H1 (cell line): ENCODE measurements at regions not wholly inside any gene's neighbourhood (a gene's known extent, or its start where the extent isn't known, plus 50 kb on each side); places are given as distances from the start of the nearest gene placed in this dataset.

Experiments
- CTCF ChIA-PET: fragments of 300-600 bp; sonication (Branson Sonifier 250); formaldehyde crosslinking; loops from one replicate; lab custom pipeline; 2021; ENCODE audit not compliant: partially characterized antibody; lab: Charles Lee
- POLR2A ChIA-PET: fragments of 300-600 bp; sonication (Branson Sonifier 250); formaldehyde crosslinking; loops from one replicate; lab custom pipeline; 2021; ENCODE audit warnings: inconsistent platforms; ENCODE audit not compliant: partially characterized antibody; lab: Charles Lee
- DNase-seq, 2 experiments: peaks; one replicate each; pipeline versions ENCODE4 v3.0.0 to v3.0.0-alpha.2; 2010 to 2022; ENCODE audit warnings: low spot score in 2 of 2, low read depth in 1 of 2, mixed read lengths in 1 of 2
- FAIRE-seq: peaks from 2 replicates; lab custom pipeline; 2011; peaks lifted over from hg19 to GRCh38; lab: Jason Lieb, UNC
- H2AFZ ChIP-seq: 2 replicates; pipeline ENCODE4 v1.8.1; 2012; ENCODE audit warnings: low read length, inconsistent platforms
- H2AK5ac ChIP-seq: 2 replicates; pipeline ENCODE4 v1.6.1; 2013; ENCODE audit warnings: low read depth, low read length
- H2BK120ac ChIP-seq: replicated peaks from 2 replicates; pipeline ENCODE3; 2013; ENCODE audit warnings: low read depth, low read length, inconsistent platforms
- H2BK12ac ChIP-seq: 2 replicates; pipeline ENCODE4 v1.6.1; 2013; ENCODE audit warnings: low read depth, low read length
- H2BK15ac ChIP-seq: 2 replicates; pipeline ENCODE4 v1.6.1; 2013; ENCODE audit warnings: low read length
- H2BK20ac ChIP-seq: 2 replicates; pipeline ENCODE4 v1.6.1; 2013; ENCODE audit warnings: low read length
- H2BK5ac ChIP-seq: 2 replicates; pipeline ENCODE4 v1.6.1; 2013; ENCODE audit warnings: low read depth, low read length
- H3K14ac ChIP-seq: 2 replicates; pipeline ENCODE4 v1.6.1; 2013; ENCODE audit warnings: inconsistent platforms; ENCODE audit not compliant: insufficient read length
- H3K18ac ChIP-seq: 2 replicates; pipeline ENCODE4 v1.6.1; 2013; ENCODE audit warnings: low read length; ENCODE audit errors: extremely low read depth
- H3K23ac ChIP-seq: 2 replicates; pipeline ENCODE4 v1.6.1; 2013; ENCODE audit warnings: inconsistent platforms; ENCODE audit not compliant: insufficient read length
- H3K23me2 ChIP-seq: 2 replicates; pipeline ENCODE4 v1.6.1; 2013; ENCODE audit warnings: low read depth, low read length
- H3K27ac ChIP-seq: 2 replicates; pipeline ENCODE4 v1.6.1; 2011; ENCODE audit warnings: low read depth, low read length, inconsistent platforms
- H3K27me3 ChIP-seq, 4 experiments: replicated peaks in 1 of 4; 1 replicate in 1 of 4; 2 replicates in 3 of 4; pipeline versions ENCODE4 v1.6.1 to v1.8.1; 2011 to 2013; ENCODE audit warnings: low read length in 3 of 4, mild to moderate bottlenecking in 3 of 4, inconsistent platforms in 2 of 4, mixed read lengths in 2 of 4, moderate library complexity in 1 of 4; ENCODE audit not compliant: control insufficient read depth in 3 of 4, insufficient read depth in 3 of 4; ENCODE audit errors: extremely low read depth in 1 of 4
- H3K36me3 ChIP-seq, 4 experiments: 2 replicates each; pipeline versions ENCODE4 v1.6.1 to v1.8.1; 2011 to 2013; ENCODE audit warnings: mild to moderate bottlenecking in 4 of 4, low read length in 3 of 4, moderate library complexity in 2 of 4, control low read depth in 1 of 4, inconsistent platforms in 1 of 4; ENCODE audit not compliant: insufficient read depth in 4 of 4, control insufficient read depth in 2 of 4
- H3K4ac ChIP-seq: replicated peaks from 2 replicates; pipeline ENCODE3; 2013; ENCODE audit warnings: low read length, low read depth, mixed read lengths, inconsistent platforms; ENCODE audit not compliant: insufficient read length
- H3K4me1 ChIP-seq, 4 experiments: replicated peaks in 1 of 4; 1 replicate in 1 of 4; 2 replicates in 3 of 4; pipeline versions ENCODE4 v1.6.1 to v1.8.1; 2011 to 2013; ENCODE audit warnings: low read length in 3 of 4, inconsistent platforms in 2 of 4, mixed read lengths in 1 of 4; ENCODE audit not compliant: insufficient read depth in 4 of 4, control insufficient read depth in 3 of 4
- H3K4me2 ChIP-seq, 2 experiments: 2 replicates each; pipeline versions ENCODE4 v1.6.1 to v1.8.1; 2011 to 2013; ENCODE audit warnings: low read depth in 2 of 2, low read length in 2 of 2, control low read depth in 1 of 2, inconsistent platforms in 1 of 2, mild to moderate bottlenecking in 1 of 2; ENCODE audit not compliant: insufficient read depth in 1 of 2
- H3K4me3 ChIP-seq, 4 experiments: fragments of 200-600, 300-600 bp in 1 of 4; sonication (generic), shearing (Covaris generic), sonication (Bioruptor Twin) in 1 of 4; 2 replicates each; pipeline versions ENCODE4 v1.5.1 to v1.8.1; 2011 to 2016; ENCODE audit warnings: low read length in 4 of 4, low read depth in 3 of 4, control low read depth in 2 of 4, inconsistent platforms in 2 of 4, mild to moderate bottlenecking in 2 of 4, mixed read lengths in 1 of 4, moderate library complexity in 1 of 4; ENCODE audit not compliant: insufficient read depth in 2 of 4; ENCODE audit errors: extremely low read depth in 1 of 4
- H3K56ac ChIP-seq: replicated peaks from 2 replicates; pipeline ENCODE3; 2013; ENCODE audit warnings: low read depth, mild to moderate bottlenecking, mixed read lengths, low read length, inconsistent platforms; ENCODE audit not compliant: insufficient read length
- H3K79me1 ChIP-seq: 2 replicates; pipeline ENCODE4 v1.6.1; 2013; ENCODE audit warnings: low read depth, low read length, control low read depth
- H3K79me2 ChIP-seq, 2 experiments: 2 replicates each; pipeline versions ENCODE4 v1.6.1 to v1.8.1; 2012 to 2013; ENCODE audit warnings: low read length in 2 of 2, mild to moderate bottlenecking in 2 of 2, inconsistent platforms in 1 of 2; ENCODE audit not compliant: insufficient read depth in 2 of 2, control insufficient read depth in 1 of 2
- H3K9ac ChIP-seq, 4 experiments: replicated peaks in 1 of 4; 1 replicate in 1 of 4; 2 replicates in 3 of 4; pipeline versions ENCODE4 v1.6.1 to v1.8.1; 2011 to 2013; ENCODE audit warnings: low read depth in 3 of 4, low read length in 3 of 4, control low read depth in 2 of 4, mild to moderate bottlenecking in 2 of 4, moderate library complexity in 2 of 4, inconsistent platforms in 1 of 4; ENCODE audit errors: extremely low read depth in 1 of 4
- H3K9me3 ChIP-seq, 2 experiments: 2 replicates each; pipeline versions ENCODE4 v1.6.1 to v1.8.1; 2012 to 2013; ENCODE audit warnings: mild to moderate bottlenecking in 2 of 2, moderate library complexity in 2 of 2, control low read depth in 1 of 2, inconsistent platforms in 1 of 2, low read depth in 1 of 2, low read length in 1 of 2, mixed read lengths in 1 of 2; ENCODE audit not compliant: insufficient read depth in 2 of 2
- H4K20me1 ChIP-seq, 2 experiments: replicated peaks in 1 of 2; 2 replicates each; pipeline versions ENCODE3 to v1.8.1; 2011 to 2013; ENCODE audit warnings: inconsistent platforms in 2 of 2, low read length in 2 of 2, mild to moderate bottlenecking in 1 of 2; ENCODE audit not compliant: insufficient read depth in 2 of 2, control insufficient read depth in 1 of 2
- H4K5ac ChIP-seq: 2 replicates; pipeline ENCODE4 v1.6.1; 2013; ENCODE audit warnings: low read length, low read depth, mixed read lengths, inconsistent platforms; ENCODE audit not compliant: insufficient read length
- H4K8ac ChIP-seq: 2 replicates; pipeline ENCODE4 v1.8.0; 2013; ENCODE audit warnings: mild to moderate bottlenecking, moderate library complexity, low read length, inconsistent platforms; ENCODE audit not compliant: insufficient read depth; ENCODE audit errors: extremely low read depth
- H4K91ac ChIP-seq: replicated peaks from 2 replicates; pipeline ENCODE3; 2013; ENCODE audit warnings: low read length, mixed read lengths, inconsistent platforms; ENCODE audit not compliant: insufficient read length
- CTCF ChIP-seq, 3 experiments: IDR thresholded peaks; 1 replicate in 2 of 3; 2 replicates in 1 of 3; pipeline versions ENCODE4 v1.5.1 to v1.6.1; 2011; ENCODE audit warnings: low read length in 3 of 3, mild to moderate bottlenecking in 3 of 3, inconsistent platforms in 2 of 3, low read depth in 1 of 3, moderate library complexity in 1 of 3; ENCODE audit not compliant: insufficient read depth in 1 of 3; ENCODE audit errors: control extremely low read depth in 1 of 3
- MAX ChIP-seq: IDR thresholded peaks from 2 replicates; pipeline ENCODE4 v1.6.1; 2012; ENCODE audit warnings: inconsistent platforms
- PHF8 ChIP-seq: fragments of 200-600 bp; sonication (generic); conservative IDR thresholded peaks from 2 replicates; pipeline ENCODE4 v1.7.1; 2012; ENCODE audit warnings: low read depth, mild to moderate bottlenecking, inconsistent platforms, low read length, moderate library complexity
- RAD21 ChIP-seq, 2 experiments: IDR thresholded peaks in 1 of 2; conservative IDR thresholded peaks in 1 of 2; 2 replicates each; pipeline ENCODE4 v1.6.1; 2011; ENCODE audit warnings: low read depth in 2 of 2, low read length in 2 of 2, improper control_type of control experiment in 1 of 2, inconsistent platforms in 1 of 2, mild to moderate bottlenecking in 1 of 2, moderate library complexity in 1 of 2
- SAP30 ChIP-seq: fragments of 300-600 bp; sonication (generic); IDR thresholded peaks from 2 replicates; pipeline ENCODE4 v1.7.1; 2012; ENCODE audit warnings: low read length, moderate library complexity, mild to moderate bottlenecking, inconsistent platforms; ENCODE audit not compliant: insufficient read depth, insufficient replicate concordance
- SP1 ChIP-seq: IDR thresholded peaks from 2 replicates; pipeline ENCODE4 v1.6.1; 2011; ENCODE audit warnings: low read depth, low read length
- SP4 ChIP-seq: IDR thresholded peaks from 2 replicates; pipeline ENCODE4 v1.6.1; 2012; ENCODE audit warnings: low read length, inconsistent platforms
- SUZ12 ChIP-seq: fragments of 200-600 bp; sonication (generic); IDR thresholded peaks from 2 replicates; pipeline ENCODE4 v1.6.1; 2012; ENCODE audit warnings: mild to moderate bottlenecking, inconsistent platforms, low read length, moderate library complexity, mixed read lengths
- TEAD4 ChIP-seq: IDR thresholded peaks from 2 replicates; pipeline ENCODE4 v1.6.1; 2012; ENCODE audit warnings: low read depth, low read length, inconsistent platforms, mixed read lengths
- WGBS, 2 experiments: shearing (Covaris generic) in 1 of 2; methylation state at CpG; one replicate each; pipeline versions ENCODE4 v1.1.6 to v1.1.7; 2013 to 2015; ENCODE audit warnings: low lambda C conversion rate in 2 of 2, mixed read lengths in 2 of 2, inconsistent platforms in 1 of 2, low coverage in 1 of 2, missing lambda C conversion rate in 1 of 2; ENCODE audit not compliant: insufficient replicate concordance in 2 of 2, insufficient coverage in 1 of 2, insufficient read length in 1 of 2; ENCODE audit errors: extremely low coverage in 1 of 2, missing lambda C conversion rate in 1 of 2; 5-methylcytosine and 5-hydroxymethylcytosine counted together

GRCh38 chr3:182565916-182566796, 227.1 kb upstream of the ATP11B start:
- no peak overlapping the region for H3K14ac ChIP-seq
- no peak overlapping the region for H4K5ac ChIP-seq
- H3K4me1 ChIP-seq, result peaks cover 4 to 10% (median 10%) of the 10 kb centered on the region in 4 experiments; a peak in 4 of 7 replicates
- H2BK15ac ChIP-seq, result no peak overlapping the region
- no peaks in the 10 kb centered on the region for H3K36me3 ChIP-seq
- H2BK12ac ChIP-seq, result no peak overlapping the region
- DNase-seq, result no peak
- H3K79me1 ChIP-seq, result no peaks in the 10 kb centered on the region
- H2BK5ac ChIP-seq, result no peak overlapping the region
- H3K56ac ChIP-seq, result no peak overlapping the region
- no peaks in the 10 kb centered on the region for H3K79me2 ChIP-seq
- 68% methylated on average over 6 of the region's 6 CpGs; no CpG with 5 or more reads in 1 of the 2 experiments for WGBS, 2 experiments
- POLR2A ChIA-PET, result no interaction called here
- H3K4me2 ChIP-seq, result 0 out of 4 replicates have a peak overlapping the region, but pooled peaks have one; percentile 5 to 10
- H2AFZ ChIP-seq, result peak overlapping the region; percentile 76
- H2BK20ac ChIP-seq, result no peak overlapping the region
- H3K18ac ChIP-seq, result no peak overlapping the region
- no peak overlapping the region for H3K23ac ChIP-seq
- no peak overlapping the region for H3K4me3 ChIP-seq
- H3K27me3 ChIP-seq, result no peaks in the 10 kb centered on the region
- no peaks in the 10 kb centered on the region for H3K9me3 ChIP-seq
- H3K23me2 ChIP-seq, result no peaks in the 10 kb centered on the region
- H4K8ac ChIP-seq, result no peak overlapping the region
- H4K20me1 ChIP-seq, result no peaks in the 10 kb centered on the region
- no peak overlapping the region for H3K4ac ChIP-seq
- CTCF ChIA-PET, result interaction anchor here (0.9 kb wide), 1 partner anchor 52 kb away, joined by 5 read pairs; no protein-coding TSS in a partner anchor
- H4K91ac ChIP-seq, result no peak overlapping the region
- H3K9ac ChIP-seq, result no peak overlapping the region
- no peak overlapping the region for H2BK120ac ChIP-seq
- H3K27ac ChIP-seq, result no peak overlapping the region
- peak; percentile 13 for FAIRE-seq
- no peak overlapping the region for H2AK5ac ChIP-seq
- TF ChIP-seq SP4, result no peak
- TF ChIP-seq PHF8, result no peak
- TF ChIP-seq TEAD4, result no peak
- no peak for TF ChIP-seq SP1
- no peak for TF ChIP-seq SUZ12
- TF ChIP-seq SAP30, result no peak
- TF ChIP-seq CTCF (IDR thresholded peaks at IDR 0.05; ENCODE audit: control extremely low read depth in 1 of 3, insufficient read depth in 1 of 3, low read depth in 1 of 3, low read length in 3 of 3), result no peak
- no peak for TF ChIP-seq MAX
- no peak for TF ChIP-seq RAD21 (IDR thresholded peaks at IDR 0.05 in 1 of 2, conservative IDR thresholded peaks at IDR 0.05 in 1 of 2; ENCODE audit: low read depth in 2 of 2, low read length in 2 of 2)
